NCI-H2196 treated with DMSO at 0.1 percent for 48 hours (cell line): ENCODE measurements at regions not wholly inside any gene's neighbourhood (a gene's known extent, or its start where the extent isn't known, plus 50 kb on each side); places are given as distances from the start of the nearest gene placed in this dataset.
"Not testable (repeated sequence)": the region's sequence is repeated elsewhere in the genome, so short reads cannot be mapped to it uniquely, and the experiment has no call there.

Source experiments
- DNase-seq: peaks from one replicate; lab custom pipeline; 2025; ENCODE audit not compliant: unreplicated experiment; lab: John Stamatoyannopoulos, UW

GRCh38 chr4:66750273-66750672 lies 795.0 kb downstream of the CENPC start:
- no peak for DNase-seq

- DNase-seq = not testable (repeated sequence)
Measured at GRCh38 chr4:66746918-66747317, 798.4 kb downstream of the CENPC start.

- DNase-seq = no peak
Measured at GRCh38 chr4:66741081-66741480, 804.2 kb downstream of the CENPC start.

- DNase-seq = no peak
Measured at GRCh38 chr4:66736606-66737005, 808.7 kb downstream of the CENPC start.

- no peak for DNase-seq
Measured at GRCh38 chr4:66728280-66728679, 817.0 kb downstream of the CENPC start.

- DNase-seq = not testable (repeated sequence)
Measured at GRCh38 chr4:66712301-66712921, 832.9 kb downstream of the CENPC start.

- no peak for DNase-seq
Measured at GRCh38 chr4:66704243-66704642, 841.1 kb downstream of the CENPC start.

- DNase-seq = no peak
Measured at GRCh38 chr4:66694739-66695138, 850.6 kb downstream of the CENPC start.

GRCh38 chr4:66693694-66694093 lies 851.6 kb downstream of the CENPC start:
- no peak for DNase-seq

- no peak for DNase-seq
Measured at GRCh38 chr4:66691101-66691500, 854.2 kb downstream of the CENPC start.

GRCh38 chr4:66688674-66689073 lies 856.6 kb downstream of the CENPC start:
- peak; percentile 8 for DNase-seq

GRCh38 chr4:66687459-66687858 lies 857.8 kb downstream of the CENPC start:
- no peak for DNase-seq

GRCh38 chr4:66681962-66682361 lies 863.3 kb downstream of the CENPC start:
- no peak for DNase-seq

- no peak for DNase-seq
Measured at GRCh38 chr4:66667249-66667648, 878.1 kb downstream of the CENPC start.

- DNase-seq = no peak
Measured at GRCh38 chr4:66662620-66663019, 882.7 kb downstream of the CENPC start.

- no peak for DNase-seq
Measured at GRCh38 chr4:66658809-66659208, 886.5 kb downstream of the CENPC start.

- DNase-seq = no peak
Measured at GRCh38 chr4:66655505-66655904, 889.8 kb downstream of the CENPC start.

GRCh38 chr4:66653937-66654336 lies 891.4 kb downstream of the CENPC start:
- no peak for DNase-seq

GRCh38 chr4:66649236-66649635 lies 896.1 kb downstream of the CENPC start:
- no peak for DNase-seq

GRCh38 chr4:66647926-66648325 lies 897.4 kb downstream of the CENPC start:
- no peak for DNase-seq

GRCh38 chr4:66647476-66647875 lies 897.8 kb downstream of the CENPC start:
- no peak for DNase-seq

- no peak for DNase-seq
Measured at GRCh38 chr4:66640233-66640990, 904.9 kb downstream of the CENPC start.

GRCh38 chr4:66639361-66639760 lies 905.9 kb downstream of the CENPC start:
- no peak for DNase-seq
